Kidney (tissue), 13 donors: ENCODE measurements at regions not wholly inside any gene's neighbourhood (a gene's known extent, or its start where the extent isn't known, plus 50 kb on each side); places are given as distances from the start of the nearest gene placed in this dataset.

ENCODE experiments used
- DNase-seq, 5 donors: peaks; one replicate each; pipeline ENCODE4 v3.0.0-alpha.2; 2013 to 2020
- FAIRE-seq: peaks from 2 replicates; lab custom pipeline; 2012; peaks lifted over from hg19 to GRCh38; lab: Jason Lieb, UNC
- H3K27ac ChIP-seq, 2 donors: one replicate each; pipeline ENCODE4 v1.7.0; 2013; ENCODE audit warnings: low read depth in 2 of 2, low read length in 2 of 2, inconsistent platforms in 1 of 2
- H3K27me3 ChIP-seq: one replicate; pipeline ENCODE4 v1.7.1; 2013; ENCODE audit warnings: low read length, inconsistent platforms; ENCODE audit not compliant: control insufficient read depth, insufficient read depth
- H3K36me3 ChIP-seq, 3 donors: one replicate each; pipeline versions ENCODE4 v1.7.0 to v1.7.1; 2013; ENCODE audit warnings: low read length in 3 of 3, control low read depth in 1 of 3, inconsistent platforms in 1 of 3; ENCODE audit not compliant: insufficient read depth in 3 of 3, control insufficient read depth in 2 of 3
- H3K4me1 ChIP-seq, 3 donors: one replicate each; pipeline versions ENCODE4 v1.7.0 to v1.7.1; 2013; ENCODE audit warnings: low read length in 3 of 3, inconsistent platforms in 1 of 3, low read depth in 1 of 3; ENCODE audit not compliant: control insufficient read depth in 2 of 3, insufficient read depth in 2 of 3
- H3K4me3 ChIP-seq, 3 donors: one replicate each; pipeline versions ENCODE4 v1.7.0 to v1.8.1; 2013; ENCODE audit warnings: low read length in 3 of 3, control low read depth in 1 of 3, inconsistent platforms in 1 of 3
- H3K9ac ChIP-seq, 3 donors: one replicate each; pipeline versions ENCODE4 v1.7.0 to v1.7.1; 2013; ENCODE audit warnings: low read length in 3 of 3, control low read depth in 1 of 3, inconsistent platforms in 1 of 3
- H3K9me3 ChIP-seq, 3 donors: one replicate each; pipeline versions ENCODE4 v1.7.0 to v1.7.1; 2013; ENCODE audit warnings: low read length in 3 of 3, control low read depth in 1 of 3, inconsistent platforms in 1 of 3; ENCODE audit not compliant: control insufficient read depth in 2 of 3, insufficient read depth in 1 of 3
- CTCF ChIP-seq: IDR thresholded peaks from 3 replicates; pipeline ENCODE4 v1.5.1; 2012; ENCODE audit warnings: mild to moderate bottlenecking, moderate library complexity, borderline replicate concordance; ENCODE audit not compliant: insufficient read depth; ENCODE audit errors: extremely low read depth
- intact Hi-C: fragments of 100-400 bp; cut with DNase I; formaldehyde crosslinking; loops from one replicate; pipeline ENCODE4 v1.11.1; 2022
- donor health status: control.
- donor health status: control.
- donor health status: control.
- donor health status: control.
- donor health status: control.
- donor health status: DM: yes; HTN: yes; CAD: no.
- donor health status: Normal renal cell carcinoma (clear cell type).

- H3K4me3 ChIP-seq: no peak overlapping the region
- no peak for TF ChIP-seq CTCF
- H3K27ac ChIP-seq: no peak overlapping the region
- H3K9me3 ChIP-seq: no peaks in the 10 kb centered on the region
- intact Hi-C loops: loop anchor here (10.0 kb wide), 1 partner anchor 587 kb away; no protein-coding TSS in a partner anchor
- H3K36me3 ChIP-seq: no peaks in the 10 kb centered on the region
- no peaks in the 10 kb centered on the region for H3K4me1 ChIP-seq
- no peaks in the 10 kb centered on the region for H3K27me3 ChIP-seq
- DNase-seq (no peak), FAIRE-seq (no peak)
- no peak overlapping the region for H3K9ac ChIP-seq
Observed at GRCh38 chr14:76641541-76641940, 119.7 kb upstream of the VASH1 start.

DNA sequence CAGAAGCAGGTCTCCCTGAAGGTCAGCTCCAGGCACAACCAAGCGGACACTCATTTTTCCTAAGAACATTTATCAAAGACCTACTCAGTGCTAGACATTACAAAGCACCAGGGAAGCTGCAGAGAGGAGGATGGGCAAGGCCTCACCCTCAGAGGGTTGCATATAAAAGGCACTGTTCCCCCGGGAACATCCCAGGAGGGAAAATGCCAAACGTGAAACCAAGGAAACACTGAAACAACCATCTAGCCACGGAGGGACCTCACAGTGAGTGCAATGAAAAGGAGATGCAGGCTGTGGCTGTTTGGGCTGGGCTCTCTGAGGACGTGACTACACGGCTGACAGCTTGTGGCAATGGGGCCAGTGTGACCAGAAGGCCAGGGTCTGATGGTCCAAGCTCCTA is 117.4 kb upstream of the VASH1 start:
- H3K27ac ChIP-seq: no peak overlapping the region
- H3K9ac ChIP-seq: no peak overlapping the region
- intact Hi-C loops: loop anchor here (10.0 kb wide), 1 partner anchor 589 kb away; no protein-coding TSS in a partner anchor
- no peak overlapping the region for H3K4me3 ChIP-seq
- no peaks in the 10 kb centered on the region for H3K36me3 ChIP-seq
- DNase-seq: no peak
- H3K9me3 ChIP-seq: no peaks in the 10 kb centered on the region
- no peak for FAIRE-seq
- no peaks in the 10 kb centered on the region for H3K4me1 ChIP-seq
- no peak for TF ChIP-seq CTCF
- no peaks in the 10 kb centered on the region for H3K27me3 ChIP-seq

GRCh38 chr14:76644855-76645518 is 116.3 kb upstream of the VASH1 start:
- peak; percentile 42 for TF ChIP-seq CTCF
- H3K27me3 ChIP-seq: no peaks in the 10 kb centered on the region
- no peaks in the 10 kb centered on the region for H3K9me3 ChIP-seq
- intact Hi-C loops: loop anchor here (10.0 kb wide), 1 partner anchor 590 kb away; no protein-coding TSS in a partner anchor
- no peak overlapping the region for H3K9ac ChIP-seq
- H3K4me3 ChIP-seq: no peak overlapping the region
- FAIRE-seq: no peak
- H3K36me3 ChIP-seq: no peaks in the 10 kb centered on the region
- no peaks in the 10 kb centered on the region for H3K4me1 ChIP-seq
- peak in 4 of 5 donors; percentile 57 to 75 (median 72) for DNase-seq
- no peak overlapping the region for H3K27ac ChIP-seq
